Liver (tissue), 8 donors: ENCODE measurements at regions not wholly inside any gene's neighbourhood (a gene's known extent, or its start where the extent isn't known, plus 50 kb on each side); places are given as distances from the start of the nearest gene placed in this dataset.

Source experiments
- DNase-seq: peaks from one replicate; pipeline ENCODE4 v3.0.0-alpha.2; 2017; ENCODE audit warnings: low spot score
- H3K27ac ChIP-seq, 2 donors: one replicate each; pipeline ENCODE4 v1.7.0; 2013; ENCODE audit warnings: inconsistent platforms in 2 of 2, low read length in 2 of 2, control low read depth in 1 of 2, low read depth in 1 of 2, mild to moderate bottlenecking in 1 of 2
- H3K27me3 ChIP-seq, 4 donors: one replicate each; pipeline versions ENCODE4 v1.6.1 to v1.7.0; 2013; ENCODE audit warnings: low read length in 3 of 4, inconsistent platforms in 1 of 4, mild to moderate bottlenecking in 1 of 4, moderate library complexity in 1 of 4; ENCODE audit not compliant: control insufficient read depth in 4 of 4, insufficient read depth in 4 of 4
- H3K36me3 ChIP-seq, 4 donors: one replicate each; pipeline versions ENCODE4 v1.6.1 to v1.7.0; 2013; ENCODE audit warnings: low read length in 3 of 4, mild to moderate bottlenecking in 3 of 4, low read depth in 1 of 4, moderate library complexity in 1 of 4; ENCODE audit not compliant: control insufficient read depth in 4 of 4, insufficient read depth in 3 of 4
- H3K4me1 ChIP-seq, 4 donors: one replicate each; pipeline versions ENCODE4 v1.6.1 to v1.7.0; 2013; ENCODE audit warnings: low read length in 3 of 4, mild to moderate bottlenecking in 3 of 4, moderate library complexity in 1 of 4; ENCODE audit not compliant: control insufficient read depth in 4 of 4, insufficient read depth in 4 of 4
- H3K4me3 ChIP-seq, 3 donors: one replicate each; pipeline versions ENCODE4 v1.6.1 to v1.7.0; 2013; ENCODE audit warnings: low read length in 3 of 3, control low read depth in 1 of 3, low read depth in 1 of 3, mild to moderate bottlenecking in 1 of 3
- H3K9ac ChIP-seq, 2 donors: one replicate each; pipeline ENCODE4 v1.7.0; 2013; ENCODE audit warnings: low read length in 2 of 2, mild to moderate bottlenecking in 2 of 2, moderate library complexity in 2 of 2, control low read depth in 1 of 2, low read depth in 1 of 2
- H3K9me3 ChIP-seq, 4 donors: one replicate each; pipeline versions ENCODE4 v1.6.1 to v1.7.0; 2013; ENCODE audit warnings: low read length in 3 of 4; ENCODE audit not compliant: control insufficient read depth in 4 of 4
- ATF3 ChIP-seq: IDR thresholded peaks from 2 replicates; pipeline ENCODE4 v1.6.1; 2016; ENCODE audit warnings: antibody characterized with exemption
- CTCF ChIP-seq: fragments of 150-350 bp; IDR thresholded peaks from 2 replicates; pipeline ENCODE4 v1.5.1; 2017; ENCODE audit warnings: improper control_type of control experiment, low read depth, low read length; ENCODE audit not compliant: missing input control
- EGR1 ChIP-seq, 2 donors: IDR thresholded peaks; 2 replicates each; pipeline ENCODE4 v1.6.1; 2016 to 2018; ENCODE audit warnings: antibody characterized with exemption in 2 of 2, low read depth in 2 of 2
- FOXA1 ChIP-seq: IDR thresholded peaks from 2 replicates; pipeline ENCODE4 v1.6.1; 2016; ENCODE audit warnings: antibody characterized with exemption
- FOXA2 ChIP-seq: IDR thresholded peaks from 2 replicates; pipeline ENCODE4 v1.6.1; 2016; ENCODE audit warnings: antibody characterized with exemption
- GABPA ChIP-seq, 2 donors: IDR thresholded peaks in 1 of 2; conservative IDR thresholded peaks in 1 of 2; 2 replicates each; pipeline ENCODE4 v1.6.1; 2016; ENCODE audit warnings: antibody characterized with exemption in 2 of 2, mild to moderate bottlenecking in 1 of 2, moderate library complexity in 1 of 2
- HNF4A ChIP-seq, 2 donors: conservative IDR thresholded peaks; 2 replicates each; pipeline ENCODE4 v1.6.1; 2016; ENCODE audit warnings: antibody characterized with exemption in 2 of 2, mild to moderate bottlenecking in 2 of 2
- HNF4G ChIP-seq: IDR thresholded peaks from 2 replicates; pipeline ENCODE4 v1.6.1; 2016; ENCODE audit warnings: antibody characterized with exemption
- JUND ChIP-seq, 2 donors: IDR thresholded peaks; 2 replicates each; pipeline ENCODE4 v1.6.1; 2016; ENCODE audit warnings: antibody characterized with exemption in 2 of 2
- NR2F2 ChIP-seq: IDR thresholded peaks from 2 replicates; pipeline ENCODE4 v1.6.1; 2016; ENCODE audit warnings: antibody characterized with exemption
- RAD21 ChIP-seq, 2 donors: IDR thresholded peaks; 2 replicates each; pipeline ENCODE4 v1.6.1; 2016; ENCODE audit warnings: antibody characterized with exemption in 2 of 2, mild to moderate bottlenecking in 2 of 2
- REST ChIP-seq: IDR thresholded peaks from 2 replicates; pipeline ENCODE4 v1.6.1; 2016; ENCODE audit warnings: antibody characterized with exemption, mild to moderate bottlenecking
- RXRA ChIP-seq, 2 donors: IDR thresholded peaks; 2 replicates each; pipeline ENCODE4 v1.6.1; 2017 to 2018; ENCODE audit warnings: antibody characterized with exemption in 2 of 2, mild to moderate bottlenecking in 1 of 2
- SP1 ChIP-seq: IDR thresholded peaks from 2 replicates; pipeline ENCODE4 v1.6.1; 2018; ENCODE audit warnings: antibody characterized with exemption, mild to moderate bottlenecking
- TAF1 ChIP-seq: conservative IDR thresholded peaks from 2 replicates; pipeline ENCODE4 v1.6.1; 2016; ENCODE audit warnings: antibody characterized with exemption, mild to moderate bottlenecking
- YY1 ChIP-seq: IDR thresholded peaks from 2 replicates; pipeline ENCODE4 v1.6.1; 2016; ENCODE audit warnings: antibody characterized with exemption, mild to moderate bottlenecking
- WGBS: extraction: QIAGEN DNeasy Blood & Tissue Kit; methylation state at CpG from one replicate; pipeline ENCODE4 v1.1.7; 2013; 5-methylcytosine and 5-hydroxymethylcytosine counted together
- TF ChIP-seq, protein P1 (sequence below): IDR thresholded peaks from 2 replicates; pipeline ENCODE4 v1.6.1; 2016; ENCODE audit warnings: antibody characterized with exemption
- TF ChIP-seq, protein P2 (sequence below): IDR thresholded peaks from 2 replicates; pipeline ENCODE4 v1.6.1; 2016; ENCODE audit warnings: antibody characterized with exemption
- donor health status: healthy.
- donor health status: healthy.
- donor health status: healthy.
- donor health status: healthy.
- donor health status: healthy.

DNA sequence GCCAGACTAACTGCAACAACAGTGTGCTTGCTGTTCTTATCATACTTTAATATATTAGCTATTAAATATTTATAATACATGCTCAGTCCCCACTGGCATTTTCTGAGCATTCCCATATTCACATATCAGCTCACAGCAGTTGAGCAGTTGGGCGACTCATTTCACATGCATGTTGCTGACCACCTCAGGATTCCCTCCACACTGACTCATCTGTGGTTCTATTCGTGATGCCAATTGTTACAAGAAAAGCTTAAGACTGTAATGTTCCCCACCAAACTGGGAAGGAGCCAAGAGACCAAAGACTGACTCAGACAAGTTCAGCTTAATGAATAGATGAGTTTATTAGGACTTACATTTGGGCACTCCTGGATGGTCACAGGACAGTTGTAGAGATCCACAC is 100.3 kb upstream of the KIF2B start:
- no peaks in the 10 kb centered on the region for H3K9me3 ChIP-seq
- no peak overlapping the region for H3K9ac ChIP-seq
- peaks cover 0 to 3% (median 0%) of the 10 kb centered on the region in 4 donors for H3K27me3 ChIP-seq
- TF ChIP-seq NR2F2: no peak
- no peak for TF ChIP-seq RXRA (IDR thresholded peaks at IDR 0.05)
- no peak for TF ChIP-seq HNF4G
- no peak for TF ChIP-seq REST
- TF ChIP-seq YY1: no peak
- TF ChIP-seq GABPA (IDR thresholded peaks at IDR 0.05 in 1 of 2, conservative IDR thresholded peaks at IDR 0.05 in 1 of 2): no peak
- no peak for TF ChIP-seq FOXA1
- TF ChIP-seq TAF1: no peak
- no peak for TF ChIP-seq FOXA2
- TF ChIP-seq CTCF: no peak
- TF ChIP-seq, protein P1, sequence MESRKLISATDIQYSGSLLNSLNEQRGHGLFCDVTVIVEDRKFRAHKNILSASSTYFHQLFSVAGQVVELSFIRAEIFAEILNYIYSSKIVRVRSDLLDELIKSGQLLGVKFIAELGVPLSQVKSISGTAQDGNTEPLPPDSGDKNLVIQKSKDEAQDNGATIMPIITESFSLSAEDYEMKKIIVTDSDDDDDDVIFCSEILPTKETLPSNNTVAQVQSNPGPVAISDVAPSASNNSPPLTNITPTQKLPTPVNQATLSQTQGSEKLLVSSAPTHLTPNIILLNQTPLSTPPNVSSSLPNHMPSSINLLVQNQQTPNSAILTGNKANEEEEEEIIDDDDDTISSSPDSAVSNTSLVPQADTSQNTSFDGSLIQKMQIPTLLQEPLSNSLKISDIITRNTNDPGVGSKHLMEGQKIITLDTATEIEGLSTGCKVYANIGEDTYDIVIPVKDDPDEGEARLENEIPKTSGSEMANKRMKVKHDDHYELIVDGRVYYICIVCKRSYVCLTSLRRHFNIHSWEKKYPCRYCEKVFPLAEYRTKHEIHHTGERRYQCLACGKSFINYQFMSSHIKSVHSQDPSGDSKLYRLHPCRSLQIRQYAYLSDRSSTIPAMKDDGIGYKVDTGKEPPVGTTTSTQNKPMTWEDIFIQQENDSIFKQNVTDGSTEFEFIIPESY: no peak
- no peak for TF ChIP-seq HNF4A (conservative IDR thresholded peaks at IDR 0.05)
- TF ChIP-seq SP1: no peak
- TF ChIP-seq EGR1 (IDR thresholded peaks at IDR 0.05; ENCODE audit: low read depth in 2 of 2): no peak
- TF ChIP-seq ATF3: no peak
- no peak for TF ChIP-seq RAD21 (IDR thresholded peaks at IDR 0.05)
- TF ChIP-seq, protein P2, sequence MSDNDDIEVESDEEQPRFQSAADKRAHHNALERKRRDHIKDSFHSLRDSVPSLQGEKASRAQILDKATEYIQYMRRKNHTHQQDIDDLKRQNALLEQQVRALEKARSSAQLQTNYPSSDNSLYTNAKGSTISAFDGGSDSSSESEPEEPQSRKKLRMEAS: no peak
- H3K36me3 ChIP-seq: no peaks in the 10 kb centered on the region
- DNase-seq: no peak
- no peak overlapping the region for H3K4me3 ChIP-seq
- H3K27ac ChIP-seq: no peak overlapping the region
- H3K4me1 ChIP-seq: no peaks in the 10 kb centered on the region
- WGBS: 61% methylated on average over 2 of the region's 2 CpGs

DNA sequence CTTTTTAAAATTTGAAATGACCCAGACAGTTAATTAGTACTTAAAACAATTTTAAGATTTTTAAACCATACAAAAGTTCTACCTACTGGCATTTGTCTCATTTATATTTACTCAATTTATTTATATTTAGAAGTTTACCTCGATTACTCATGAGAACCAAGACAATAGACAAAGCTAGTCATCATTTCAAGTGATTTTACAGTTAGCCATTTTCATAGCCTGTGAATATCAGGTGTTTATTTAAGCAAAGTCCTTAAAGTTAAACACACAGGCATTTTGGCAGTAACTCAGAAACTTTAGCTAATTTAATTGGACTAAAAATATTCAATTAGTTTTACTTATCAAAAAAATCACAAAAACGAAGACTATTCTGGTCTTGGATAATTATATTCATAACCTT is 101.6 kb upstream of the KIF2B start:
- no peak for TF ChIP-seq JUND (IDR thresholded peaks at IDR 0.05)
- TF ChIP-seq YY1: no peak
- TF ChIP-seq FOXA1: no peak
- H3K36me3 ChIP-seq: no peaks in the 10 kb centered on the region
- WGBS: 24% methylated on average over 2 of the region's 2 CpGs
- no peaks in the 10 kb centered on the region for H3K4me1 ChIP-seq
- no peak overlapping the region for H3K9ac ChIP-seq
- no peak for DNase-seq
- H3K4me3 ChIP-seq: no peak overlapping the region
- no peaks in the 10 kb centered on the region for H3K9me3 ChIP-seq
- H3K27me3 ChIP-seq: peaks cover 0 to 3% (median 0%) of the 10 kb centered on the region in 4 donors
- no peak overlapping the region for H3K27ac ChIP-seq
